ENCODE measurements at regions not wholly inside any gene's neighbourhood (a gene's known extent, or its start where the extent isn't known, plus 50 kb on each side); places are given as distances from the start of the nearest gene placed in this dataset.

GRCh38 chr2:16091576-16092282, 151.4 kb downstream of the MYCN start:
- no peak for TF ChIP-seq SIN3A (IDR thresholded peaks at IDR 0.05; ENCODE audit: borderline replicate concordance, insufficient read depth, low read length)
- TF ChIP-seq POLR2AphosphoS5 (IDR thresholded peaks at IDR 0.05; ENCODE audit: low read depth, low read length), result no peak
- no peak for TF ChIP-seq REST (IDR thresholded peaks at IDR 0.05; ENCODE audit: insufficient read depth in 1 of 2, low read depth in 2 of 2, low read length in 2 of 2)
- TF ChIP-seq TAF1 (IDR thresholded peaks at IDR 0.05; ENCODE audit: borderline replicate concordance, insufficient read depth, low read length), result no peak
- TF ChIP-seq FOXP2 (optimal IDR thresholded peaks at IDR 0.05; ENCODE audit: borderline replicate concordance, extremely low read depth, extremely low read length, insufficient read depth), result no peak
